ENCODE measurements at regions not wholly inside any gene's neighbourhood (a gene's known extent, or its start where the extent isn't known, plus 50 kb on each side); places are given as distances from the start of the nearest gene placed in this dataset.

- no peak overlapping the region for H3K27ac ChIP-seq
- TF ChIP-seq CTCF (conservative IDR thresholded peaks at IDR 0.05) = no peak
Observed at GRCh38 chr10:128522551-128523308, 396.5 kb upstream of the MKI67 start.

- no peak overlapping the region for H3K27ac ChIP-seq
- no peak for TF ChIP-seq CTCF (conservative IDR thresholded peaks at IDR 0.05)
Observed at GRCh38 chr10:128525444-128525843, 399.2 kb upstream of the MKI67 start.

GRCh38 chr10:128525936-128526335 lies 399.7 kb upstream of the MKI67 start:
- TF ChIP-seq CTCF (conservative IDR thresholded peaks at IDR 0.05) = no peak
- H3K27ac ChIP-seq = no peak overlapping the region

GRCh38 chr10:128526791-128527375 lies 400.7 kb upstream of the MKI67 start:
- no peak overlapping the region for H3K27ac ChIP-seq
- no peak for TF ChIP-seq CTCF (conservative IDR thresholded peaks at IDR 0.05)

GRCh38 chr10:128527711-128528110 lies 401.5 kb upstream of the MKI67 start:
- TF ChIP-seq CTCF (conservative IDR thresholded peaks at IDR 0.05) = no peak
- H3K27ac ChIP-seq = no peak overlapping the region

GRCh38 chr10:128528167-128528566 lies 401.9 kb upstream of the MKI67 start:
- H3K27ac ChIP-seq = no peak overlapping the region
- TF ChIP-seq CTCF (conservative IDR thresholded peaks at IDR 0.05) = no peak

- no peak overlapping the region for H3K27ac ChIP-seq
- TF ChIP-seq CTCF (conservative IDR thresholded peaks at IDR 0.05) = no peak
Observed at GRCh38 chr10:128528781-128529180, 402.6 kb upstream of the MKI67 start.
